ENCODE measurements at regions not wholly inside any gene's neighbourhood (a gene's known extent, or its start where the extent isn't known, plus 50 kb on each side); places are given as distances from the start of the nearest gene placed in this dataset.
A peak's percentile ranks its signal among the peaks of the same experiment; 100 is the strongest.

- H3K4me1 ChIP-seq (ENCODE audit: control insufficient read depth in 2 of 3, insufficient read depth in 2 of 3, low read depth in 1 of 3, low read length in 3 of 3), result no peaks in the 10 kb centered on the region
- no peak overlapping the region for H3K4me3 ChIP-seq (ENCODE audit: low read length in 3 of 3)
- no peak overlapping the region for H3K9ac ChIP-seq (ENCODE audit: low read length in 3 of 3)
- DNase-seq (no peak), FAIRE-seq (no peak)
- no peaks in the 10 kb centered on the region for H3K36me3 ChIP-seq (ENCODE audit: control insufficient read depth in 2 of 3, insufficient read depth in 3 of 3, low read length in 3 of 3)
- H3K27ac ChIP-seq (ENCODE audit: low read depth in 2 of 2, low read length in 2 of 2), result no peak overlapping the region
- no peaks in the 10 kb centered on the region for H3K9me3 ChIP-seq (ENCODE audit: control insufficient read depth in 2 of 3, insufficient read depth in 1 of 3, low read length in 3 of 3)
- no peak for TF ChIP-seq CTCF (IDR thresholded peaks at IDR 0.05; ENCODE audit: borderline replicate concordance, extremely low read depth, insufficient read depth)
- intact Hi-C loops (cut with DNase I), result no loop called here
- H3K27me3 ChIP-seq (ENCODE audit: control insufficient read depth, insufficient read depth, low read length), result no peaks in the 10 kb centered on the region
Observed at GRCh38 chr14:83863042-83863774, 1666.7 kb upstream of the FLRT2 start.

GRCh38 chr14:83864106-83864505 is 1665.8 kb upstream of the FLRT2 start:
- intact Hi-C loops (cut with DNase I), result no loop called here
- FAIRE-seq (no peak), DNase-seq (no peak)
- Histone ChIP-seq H3K9me3 (ENCODE audit: control insufficient read depth in 2 of 3, insufficient read depth in 1 of 3, low read length in 3 of 3) (no peaks in the 10 kb centered on the region), H3K36me3 (ENCODE audit: control insufficient read depth in 2 of 3, insufficient read depth in 3 of 3, low read length in 3 of 3) (no peaks in the 10 kb centered on the region), H3K4me3 (ENCODE audit: low read length in 3 of 3) (no peak overlapping the region), H3K27me3 (ENCODE audit: control insufficient read depth, insufficient read depth, low read length) (no peaks in the 10 kb centered on the region), H3K4me1 (ENCODE audit: control insufficient read depth in 2 of 3, insufficient read depth in 2 of 3, low read depth in 1 of 3, low read length in 3 of 3) (no peaks in the 10 kb centered on the region), H3K9ac (ENCODE audit: low read length in 3 of 3) (no peak overlapping the region), H3K27ac (ENCODE audit: low read depth in 2 of 2, low read length in 2 of 2) (no peak overlapping the region)
- no peak for TF ChIP-seq CTCF (IDR thresholded peaks at IDR 0.05; ENCODE audit: borderline replicate concordance, extremely low read depth, insufficient read depth)

GRCh38 chr14:83867566-83868225 is 1662.2 kb upstream of the FLRT2 start:
- Histone ChIP-seq H3K4me3 (ENCODE audit: low read length in 3 of 3) (no peak overlapping the region), H3K27ac (ENCODE audit: low read depth in 2 of 2, low read length in 2 of 2) (no peak overlapping the region), H3K9ac (ENCODE audit: low read length in 3 of 3) (no peak overlapping the region), H3K27me3 (ENCODE audit: control insufficient read depth, insufficient read depth, low read length) (no peaks in the 10 kb centered on the region), H3K9me3 (ENCODE audit: control insufficient read depth in 2 of 3, insufficient read depth in 1 of 3, low read length in 3 of 3) (no peaks in the 10 kb centered on the region), H3K4me1 (ENCODE audit: control insufficient read depth in 2 of 3, insufficient read depth in 2 of 3, low read depth in 1 of 3, low read length in 3 of 3) (no peaks in the 10 kb centered on the region), H3K36me3 (ENCODE audit: control insufficient read depth in 2 of 3, insufficient read depth in 3 of 3, low read length in 3 of 3) (no peaks in the 10 kb centered on the region)
- no peak for TF ChIP-seq CTCF (IDR thresholded peaks at IDR 0.05; ENCODE audit: borderline replicate concordance, extremely low read depth, insufficient read depth)
- FAIRE-seq (no peak), DNase-seq (peak in 1 of 5 donors; percentile 38)
- intact Hi-C loops (cut with DNase I), result no loop called here

All from kidney (tissue), 13 donors.